Heart left ventricle (tissue), 16 donors: ENCODE measurements at regions not wholly inside any gene's neighbourhood (a gene's known extent, or its start where the extent isn't known, plus 50 kb on each side); places are given as distances from the start of the nearest gene placed in this dataset.
"Not testable (repeated sequence)": the region's sequence is repeated elsewhere in the genome, so short reads cannot be mapped to it uniquely, and the experiment has no call there.

Experiments used
- ATAC-seq, 4 donors: fragments of 200-7000 bp; cut with Tn5 transposase; one replicate each; pipeline ENCODE4 v1.9.1; 2020 to 2022; ENCODE audit warnings: moderate library complexity in 4 of 4, mild to moderate bottlenecking in 3 of 4, moderate number of reproducible peaks in 1 of 4
- DNase-seq, 5 donors: peaks; one replicate each; pipeline ENCODE4 v3.0.0-alpha.2; 2020
- H3K27ac ChIP-seq, 12 donors: fragments of 200-600 bp; sonication (generic) in 4 of 12; one replicate each; pipeline versions ENCODE4 v1.5.0 to v1.8.0; 2016 to 2022; ENCODE audit warnings: mild to moderate bottlenecking in 2 of 12
- H3K27me3 ChIP-seq, 9 donors: fragments of 200-600 bp; sonication (generic) in 2 of 9; one replicate each; pipeline versions ENCODE4 v1.5.1 to v1.8.0; 2016 to 2022; ENCODE audit warnings: mild to moderate bottlenecking in 3 of 9
- H3K36me3 ChIP-seq, 9 donors: fragments of 200-600 bp; sonication (generic) in 2 of 9; one replicate each; pipeline versions ENCODE4 v1.5.0 to v1.8.0; 2018 to 2022; ENCODE audit warnings: mild to moderate bottlenecking in 2 of 9
- H3K4me1 ChIP-seq, 12 donors: fragments of 200-600 bp; sonication (generic) in 4 of 12; one replicate each; pipeline versions ENCODE4 v1.5.0 to v1.8.0; 2016 to 2022; ENCODE audit warnings: mild to moderate bottlenecking in 3 of 12
- H3K4me3 ChIP-seq, 12 donors: fragments of 200-600 bp; sonication (generic) in 4 of 12; one replicate each; pipeline versions ENCODE4 v1.5.0 to v1.8.0; 2017 to 2022; ENCODE audit warnings: mild to moderate bottlenecking in 9 of 12, moderate library complexity in 4 of 12
- H3K9me3 ChIP-seq, 12 donors: fragments of 200-600 bp; sonication (generic) in 4 of 12; one replicate each; pipeline versions ENCODE4 v1.5.0 to v1.8.0; 2016 to 2022; ENCODE audit warnings: mild to moderate bottlenecking in 1 of 12
- WGBS, 4 donors: extraction: QIAGEN DNeasy Blood & Tissue Kit in 2 of 4; methylation state at CpG; one replicate each; pipeline versions ENCODE4 v1.1.5 to v1.1.7; 2013 to 2018; 5-methylcytosine and 5-hydroxymethylcytosine counted together
- intact Hi-C, 10 donors: fragments of 100-400 bp; cut with DNase I; formaldehyde crosslinking; loops; one replicate each; pipeline versions ENCODE4 v1.11.1 to v1.14.2; 2022
- donor health status: ischemic (EF 13 %, LVEDD 7.1; RV severe dilation, severe dysfunction).
- donor health status: healthy with polysubstance abuse.
- donor health status: DM: no; HTN: yes; CAD: no.
- donor health status: DM: no; HTN: no; CAD: no.
- donor health status: ischemic (EF 25% LVEDD 6.9; RV normal size, moderate dysfunction).
- donor health status: ischemic (EF 25% LVEDD 5.7; RV mildly dilated, moderate dysfunction).
- donor health status: healthy.
- donor health status: DM: yes; HTN: yes; CAD: no.
- donor health status: ischemic (EF 35%, LVEDD 5.7; RV mildly dilated, moderate dysfunction).
- donor health status: nonischemic (EF 11% LVEDD 7.7; RV severe dilation, severe dysfunction).
- donor health status: DM: yes; HTN: yes; CAD: no.
- donor health status: PGD.
- donor health status: ischemic (EF 29% LVEDD 5.4; RV normal size, mild dysfunction).
- donor health status: nonischemic (EF 23%, LVEDD 6.1; RV moderate dilation, normal function).

GRCh38 chr10:47599657-47600056, 76.2 kb upstream of the AGAP9 start:
- intact Hi-C loops, ATAC-seq: not testable (repeated sequence)

GRCh38 chr10:47593805-47594204, 70.4 kb upstream of the AGAP9 start:
- WGBS, 4 donors = 53 to 92% (median 86%) methylated on average over 2 to 3 of the region's 4 CpGs
- H3K9me3 ChIP-seq, H3K27me3 ChIP-seq, ATAC-seq, DNase-seq, intact Hi-C loops, H3K27ac ChIP-seq, H3K4me1 ChIP-seq, H3K4me3 ChIP-seq, H3K36me3 ChIP-seq: not testable (repeated sequence)

More at GRCh38 chr10:47599657-47600056, 76.2 kb upstream of the AGAP9 start:
- H3K4me1 ChIP-seq, H3K27me3 ChIP-seq, H3K27ac ChIP-seq, H3K4me3 ChIP-seq, DNase-seq, H3K9me3 ChIP-seq, H3K36me3 ChIP-seq: not testable (repeated sequence)
- WGBS, 4 donors = 78 to 85% (median 82%) methylated on average over 13 to 16 of the region's 16 CpGs

GRCh38 chr10:47593129-47593528, 69.7 kb upstream of the AGAP9 start:
- ATAC-seq, H3K27me3 ChIP-seq, intact Hi-C loops, H3K4me1 ChIP-seq, DNase-seq, H3K27ac ChIP-seq, H3K36me3 ChIP-seq, H3K9me3 ChIP-seq, H3K4me3 ChIP-seq: not testable (repeated sequence)
- WGBS, 4 donors = 84 to 91% (median 87%) methylated on average over 1 to 2 of the region's 2 CpGs

DNA sequence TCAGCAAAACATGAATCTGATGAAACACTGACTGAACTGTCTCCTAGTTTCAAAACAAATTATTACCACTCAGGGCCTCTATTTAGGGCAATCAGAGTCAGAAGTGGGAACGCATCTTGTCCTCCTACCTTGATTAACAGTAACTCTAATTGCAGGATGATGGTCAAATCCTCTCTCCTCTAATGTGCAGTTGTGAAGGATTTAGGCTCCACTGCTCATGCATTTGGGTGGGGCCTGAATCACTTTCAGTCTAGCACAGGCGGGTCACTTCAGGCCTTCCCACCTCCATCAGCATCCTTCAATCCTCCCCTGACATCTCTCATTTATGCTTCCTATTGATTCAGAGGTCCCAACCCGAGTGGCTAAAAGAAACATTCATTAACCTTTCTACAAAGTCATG, 67.5 kb upstream of the AGAP9 start:
- DNase-seq, H3K27me3 ChIP-seq, H3K4me3 ChIP-seq, H3K9me3 ChIP-seq, intact Hi-C loops, H3K27ac ChIP-seq, H3K4me1 ChIP-seq, H3K36me3 ChIP-seq, ATAC-seq: not testable (repeated sequence)
- 58 to 100% (median 73%) methylated on average over 1 to 3 of the region's 3 CpGs for WGBS, 4 donors

GRCh38 chr10:47590534-47590933, 67.1 kb upstream of the AGAP9 start:
- H3K27me3 ChIP-seq, H3K9me3 ChIP-seq, intact Hi-C loops, H3K4me3 ChIP-seq, H3K36me3 ChIP-seq, H3K4me1 ChIP-seq, H3K27ac ChIP-seq, DNase-seq: not testable (repeated sequence)
- 87% methylated on average over 2 of the region's 2 CpGs; no CpG with 5 or more reads in 3 of the 4 donors for WGBS, 4 donors
- peak in 1 of 4 donors; percentile 45 for ATAC-seq

GRCh38 chr10:47582051-47582450, 58.6 kb upstream of the AGAP9 start:
- WGBS, 4 donors = 85 to 93% (median 88%) methylated on average over 3 of the region's 4 CpGs
- H3K36me3 ChIP-seq, H3K9me3 ChIP-seq, H3K4me3 ChIP-seq, H3K27me3 ChIP-seq, ATAC-seq, DNase-seq, H3K27ac ChIP-seq, H3K4me1 ChIP-seq, intact Hi-C loops: not testable (repeated sequence)

DNA sequence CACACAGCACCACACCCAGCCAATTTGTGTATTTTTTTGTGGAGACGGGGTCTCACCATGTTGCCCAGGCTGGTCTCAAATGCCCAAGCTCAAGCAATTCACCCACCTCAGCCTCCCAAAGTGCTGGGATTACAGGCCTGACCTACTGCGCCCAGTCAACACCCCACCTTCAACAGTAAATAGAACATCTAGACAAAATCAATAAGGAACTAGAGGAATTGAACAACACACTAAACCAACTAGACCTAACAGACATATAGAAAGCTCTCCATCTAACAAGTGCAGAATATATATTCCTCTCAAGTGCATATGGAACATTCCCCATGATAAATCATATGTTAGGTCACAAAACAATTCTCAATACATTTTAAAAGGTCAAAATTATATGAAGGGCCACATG, 56.6 kb upstream of the AGAP9 start:
- H3K36me3 ChIP-seq, H3K4me3 ChIP-seq, H3K27ac ChIP-seq, H3K4me1 ChIP-seq, H3K27me3 ChIP-seq, ATAC-seq, H3K9me3 ChIP-seq, intact Hi-C loops, DNase-seq: not testable (repeated sequence)
- 100% methylated on average over 1 of the region's 2 CpGs; no CpG with 5 or more reads in 2 of the 4 donors for WGBS, 4 donors

GRCh38 chr10:47578547-47578946, 55.1 kb upstream of the AGAP9 start:
- intact Hi-C loops, H3K4me1 ChIP-seq, H3K36me3 ChIP-seq, H3K9me3 ChIP-seq, H3K4me3 ChIP-seq, H3K27ac ChIP-seq, DNase-seq, H3K27me3 ChIP-seq, ATAC-seq: not testable (repeated sequence)
